B cell (primary cell): ENCODE measurements at regions not wholly inside any gene's neighbourhood (a gene's known extent, or its start where the extent isn't known, plus 50 kb on each side); places are given as distances from the start of the nearest gene placed in this dataset.
"Not testable (repeated sequence)": the region's sequence is repeated elsewhere in the genome, so short reads cannot be mapped to it uniquely, and the experiment has no call there.

Experiments used
- ATAC-seq: fragments of 200-7000 bp; cut with Tn5 transposase; one replicate; pipeline ENCODE4 v1.10.0; 2021; ENCODE audit warnings: low read depth, mild to moderate bottlenecking, moderate number of reproducible peaks, moderate library complexity
- CTCF ChIA-PET: fragments of 350-600 bp; sonication (Branson Sonifier 250); formaldehyde crosslinking; loops from one replicate; lab custom pipeline; 2021; ENCODE audit warnings: antibody characterized with exemption, inconsistent platforms; lab: Charles Lee
- POLR2A ChIA-PET: fragments of 350-600 bp; sonication (Branson Sonifier 250); formaldehyde crosslinking; loops from one replicate; lab custom pipeline; 2021; ENCODE audit warnings: antibody characterized with exemption; lab: Charles Lee
- DNase-seq: peaks from one replicate; pipeline ENCODE4 v3.0.0; 2013
- H2AFZ ChIP-seq: 2 replicates; pipeline ENCODE4 v1.6.1; 2012; ENCODE audit warnings: mild to moderate bottlenecking, low read depth, low read length; ENCODE audit not compliant: insufficient read depth, poor library complexity, severe bottlenecking
- H3K27ac ChIP-seq, 2 donors: 1 replicate in 1 of 2; 2 replicates in 1 of 2; pipeline ENCODE4 v1.5.1; 2012 to 2013; ENCODE audit warnings: low read length in 2 of 2, mild to moderate bottlenecking in 2 of 2, moderate library complexity in 1 of 2
- H3K27me3 ChIP-seq, 4 experiments: fragments of 200-600 bp in 1 of 4; sonication (generic) in 1 of 4; replicated peaks in 1 of 4; 1 replicate in 2 of 4; 2 replicates in 2 of 4; pipeline versions ENCODE4 v1.6.1 to v1.7.0; 2013 to 2016; ENCODE audit warnings: low read length in 3 of 4, mild to moderate bottlenecking in 2 of 4, mixed read lengths in 1 of 4, moderate library complexity in 1 of 4; ENCODE audit not compliant: insufficient read depth in 4 of 4, control insufficient read depth in 3 of 4; ENCODE audit errors: control extremely low read depth in 1 of 4
- H3K36me3 ChIP-seq, 2 experiments: replicated peaks in 1 of 2; 1 replicate in 1 of 2; 2 replicates in 1 of 2; pipeline versions ENCODE4 v1.6.1 to v1.7.1; 2013; ENCODE audit warnings: low read length in 1 of 2; ENCODE audit not compliant: insufficient read depth in 2 of 2, control insufficient read depth in 1 of 2; ENCODE audit errors: control extremely low read depth in 1 of 2, extremely low read depth in 1 of 2
- H3K4me1 ChIP-seq, 2 donors: fragments of 200-600 bp in 1 of 2; sonication (generic) in 1 of 2; 1 replicate in 1 of 2; 2 replicates in 1 of 2; pipeline versions ENCODE4 v1.5.1 to v1.6.1; 2013 to 2017; ENCODE audit warnings: low read length in 2 of 2; ENCODE audit not compliant: control insufficient read depth in 2 of 2, insufficient read depth in 2 of 2
- H3K4me2 ChIP-seq: replicated peaks from 2 replicates; pipeline ENCODE3; 2012; ENCODE audit warnings: mild to moderate bottlenecking, low read depth, low read length; ENCODE audit not compliant: poor library complexity, severe bottlenecking
- H3K4me3 ChIP-seq, 5 experiments: fragments of 200-600 bp in 1 of 5; sonication (generic) in 1 of 5; 1 replicate in 3 of 5; 2 replicates in 2 of 5; pipeline versions ENCODE4 v1.5.1 to v1.7.0; 2011 to 2016; ENCODE audit warnings: low read length in 4 of 5, mild to moderate bottlenecking in 4 of 5, low read depth in 2 of 5, control low read depth in 1 of 5, moderate library complexity in 1 of 5; ENCODE audit not compliant: insufficient read depth in 1 of 5; ENCODE audit errors: control extremely low read depth in 1 of 5, extremely low read depth in 1 of 5
- H3K79me2 ChIP-seq: fragments of 200-600 bp; sonication (generic); one replicate; pipeline ENCODE4 v1.6.0; 2016; ENCODE audit warnings: low read length; ENCODE audit not compliant: control insufficient read depth, insufficient read depth
- H3K9ac ChIP-seq: fragments of 200-600 bp; sonication (generic); 2 replicates; pipeline ENCODE4 v1.6.1; 2017; ENCODE audit warnings: mild to moderate bottlenecking, low read length, moderate library complexity
- H3K9me3 ChIP-seq, 3 donors: one replicate each; pipeline versions ENCODE4 v1.6.1 to v1.7.1; 2013; ENCODE audit warnings: low read length in 2 of 3; ENCODE audit not compliant: control insufficient read depth in 2 of 3, insufficient read depth in 1 of 3; ENCODE audit errors: control extremely low read depth in 1 of 3
- H4K20me1 ChIP-seq: 2 replicates; pipeline ENCODE4 v1.6.0; 2012; ENCODE audit warnings: mild to moderate bottlenecking, low read length; ENCODE audit not compliant: insufficient read depth, control insufficient read depth, poor library complexity, severe bottlenecking
- H3K27ac Mint-ChIP-seq: one replicate; pipeline ENCODE4 v1.8.0; 2021; ENCODE audit warnings: mixed read lengths
- H3K27me3 Mint-ChIP-seq: one replicate; pipeline ENCODE4 v1.8.0; 2021; ENCODE audit warnings: mixed read lengths
- H3K4me1 Mint-ChIP-seq: one replicate; pipeline ENCODE4 v1.8.0; 2021; ENCODE audit warnings: mixed read lengths
- H3K4me3 Mint-ChIP-seq: one replicate; pipeline ENCODE4 v1.8.0; 2021; ENCODE audit warnings: mixed read lengths
- H3K9me3 Mint-ChIP-seq: one replicate; pipeline ENCODE4 v1.8.0; 2022; ENCODE audit warnings: mixed read lengths; ENCODE audit not compliant: insufficient read depth
- EZH2 ChIP-seq: IDR thresholded peaks from 2 replicates; pipeline ENCODE4 v1.6.1; 2012; ENCODE audit warnings: borderline replicate concordance, low read depth, mild to moderate bottlenecking, moderate library complexity, low read length; ENCODE audit not compliant: insufficient read depth, poor library complexity, severe bottlenecking
- WGBS: methylation state at CpG from one replicate; pipeline ENCODE4 v1.1.5; 2013; ENCODE audit warnings: missing lambda C conversion rate; ENCODE audit not compliant: insufficient coverage; 5-methylcytosine and 5-hydroxymethylcytosine counted together
- intact Hi-C: fragments of 100-400 bp; cut with micrococcal nuclease; formaldehyde crosslinking; loops from one replicate; pipeline ENCODE4 v1.10.0; 2022
- TF ChIP-seq, protein P1 (sequence below): fragments of 200-600 bp; IDR thresholded peaks from one replicate; pipeline ENCODE4 v1.8.0; 2022; ENCODE audit warnings: antibody characterized with exemption, mild to moderate bottlenecking

DNA sequence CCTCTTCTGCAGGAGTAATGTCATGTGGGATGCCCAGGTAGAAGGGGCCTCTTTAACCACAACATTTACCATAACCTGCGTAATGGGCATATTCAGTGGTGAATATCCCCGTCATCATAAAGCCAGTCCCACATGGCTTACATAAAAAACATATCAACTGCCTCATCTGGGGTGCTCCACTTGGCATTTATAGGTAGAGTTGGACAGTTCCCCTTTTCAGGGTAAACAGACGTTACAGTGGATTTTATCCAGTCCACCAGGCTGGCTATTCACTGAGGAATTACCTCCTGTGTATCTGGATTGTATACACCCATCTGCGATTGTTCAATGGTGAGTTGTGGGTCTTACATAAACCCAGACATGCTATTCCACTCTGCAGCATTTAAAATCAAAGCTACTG is 70.7 kb upstream of the ANKRD17 start:
- Histone ChIP-seq H3K79me2 (no peaks in the 10 kb centered on the region), H3K36me3 (no peaks in the 10 kb centered on the region), H4K20me1 (no peaks in the 10 kb centered on the region), H3K27me3 (no peaks in the 10 kb centered on the region), H3K4me3 (no peak overlapping the region), H3K9me3 (peaks cover 0 to 7% (median 3%) of the 10 kb centered on the region in 3 donors), H3K9ac (no peak overlapping the region), H3K4me1 (no peaks in the 10 kb centered on the region), H3K4me2 (no peak overlapping the region), H3K27ac (no peak overlapping the region), H2AFZ (no peak overlapping the region)
- no peak overlapping the region for H3K4me3 Mint-ChIP-seq
- H3K9me3 Mint-ChIP-seq = peaks cover 4% of the 10 kb centered on the region
- H3K27me3 Mint-ChIP-seq = peaks cover 16% of the 10 kb centered on the region
- TF ChIP-seq EZH2 = no peak
- TF ChIP-seq, protein P1, sequence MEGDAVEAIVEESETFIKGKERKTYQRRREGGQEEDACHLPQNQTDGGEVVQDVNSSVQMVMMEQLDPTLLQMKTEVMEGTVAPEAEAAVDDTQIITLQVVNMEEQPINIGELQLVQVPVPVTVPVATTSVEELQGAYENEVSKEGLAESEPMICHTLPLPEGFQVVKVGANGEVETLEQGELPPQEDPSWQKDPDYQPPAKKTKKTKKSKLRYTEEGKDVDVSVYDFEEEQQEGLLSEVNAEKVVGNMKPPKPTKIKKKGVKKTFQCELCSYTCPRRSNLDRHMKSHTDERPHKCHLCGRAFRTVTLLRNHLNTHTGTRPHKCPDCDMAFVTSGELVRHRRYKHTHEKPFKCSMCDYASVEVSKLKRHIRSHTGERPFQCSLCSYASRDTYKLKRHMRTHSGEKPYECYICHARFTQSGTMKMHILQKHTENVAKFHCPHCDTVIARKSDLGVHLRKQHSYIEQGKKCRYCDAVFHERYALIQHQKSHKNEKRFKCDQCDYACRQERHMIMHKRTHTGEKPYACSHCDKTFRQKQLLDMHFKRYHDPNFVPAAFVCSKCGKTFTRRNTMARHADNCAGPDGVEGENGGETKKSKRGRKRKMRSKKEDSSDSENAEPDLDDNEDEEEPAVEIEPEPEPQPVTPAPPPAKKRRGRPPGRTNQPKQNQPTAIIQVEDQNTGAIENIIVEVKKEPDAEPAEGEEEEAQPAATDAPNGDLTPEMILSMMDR = no peak
- no peak for ATAC-seq
- no peak for DNase-seq
- no CpG with 5 or more reads among the region's 4 CpGs for WGBS
- ChIA-PET POLR2A (no interaction called here), CTCF (no interaction called here)
- H3K4me1 Mint-ChIP-seq = no peaks in the 10 kb centered on the region
- H3K27ac Mint-ChIP-seq = no peak overlapping the region
- intact Hi-C loops = no loop called here

DNA sequence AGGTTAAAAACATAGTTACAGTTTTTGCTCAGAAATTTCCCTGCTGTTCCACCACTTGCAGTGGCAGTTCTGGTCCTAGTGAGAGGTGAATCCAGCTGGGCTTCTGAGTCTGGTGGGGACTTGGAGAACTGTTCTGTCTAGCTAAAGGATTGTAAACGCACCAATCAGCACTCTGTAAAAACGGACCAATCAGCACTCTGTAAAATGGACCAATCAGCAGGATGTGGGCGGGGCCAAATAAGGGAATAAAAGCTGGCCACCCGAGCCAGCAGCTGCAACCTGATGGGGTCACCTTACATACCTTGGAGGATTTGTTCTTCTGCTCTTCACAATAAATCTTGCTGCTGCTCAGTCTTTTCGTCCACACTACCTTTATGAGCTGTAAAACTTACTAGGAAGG is 67.2 kb upstream of the ANKRD17 start:
- H3K27ac Mint-ChIP-seq, DNase-seq, POLR2A ChIA-PET, H3K4me2 ChIP-seq, ATAC-seq, H3K4me3 ChIP-seq, H3K9ac ChIP-seq, H3K4me1 ChIP-seq, H3K9me3 ChIP-seq, H3K27me3 Mint-ChIP-seq, H3K4me3 Mint-ChIP-seq, H3K27ac ChIP-seq, H3K27me3 ChIP-seq, H3K4me1 Mint-ChIP-seq, CTCF ChIA-PET, intact Hi-C loops, H2AFZ ChIP-seq, H3K79me2 ChIP-seq, H3K36me3 ChIP-seq, H4K20me1 ChIP-seq: not testable (repeated sequence)
- peaks cover 11% of the 10 kb centered on the region for H3K9me3 Mint-ChIP-seq
- 76% methylated on average over 4 of the region's 5 CpGs for WGBS
